ENCODE measurements at regions not wholly inside any gene's neighbourhood (a gene's known extent, or its start where the extent isn't known, plus 50 kb on each side); places are given as distances from the start of the nearest gene placed in this dataset.
"Not testable (repeated sequence)": the region's sequence is repeated elsewhere in the genome, so short reads cannot be mapped to it uniquely, and the experiment has no call there.

DNA sequence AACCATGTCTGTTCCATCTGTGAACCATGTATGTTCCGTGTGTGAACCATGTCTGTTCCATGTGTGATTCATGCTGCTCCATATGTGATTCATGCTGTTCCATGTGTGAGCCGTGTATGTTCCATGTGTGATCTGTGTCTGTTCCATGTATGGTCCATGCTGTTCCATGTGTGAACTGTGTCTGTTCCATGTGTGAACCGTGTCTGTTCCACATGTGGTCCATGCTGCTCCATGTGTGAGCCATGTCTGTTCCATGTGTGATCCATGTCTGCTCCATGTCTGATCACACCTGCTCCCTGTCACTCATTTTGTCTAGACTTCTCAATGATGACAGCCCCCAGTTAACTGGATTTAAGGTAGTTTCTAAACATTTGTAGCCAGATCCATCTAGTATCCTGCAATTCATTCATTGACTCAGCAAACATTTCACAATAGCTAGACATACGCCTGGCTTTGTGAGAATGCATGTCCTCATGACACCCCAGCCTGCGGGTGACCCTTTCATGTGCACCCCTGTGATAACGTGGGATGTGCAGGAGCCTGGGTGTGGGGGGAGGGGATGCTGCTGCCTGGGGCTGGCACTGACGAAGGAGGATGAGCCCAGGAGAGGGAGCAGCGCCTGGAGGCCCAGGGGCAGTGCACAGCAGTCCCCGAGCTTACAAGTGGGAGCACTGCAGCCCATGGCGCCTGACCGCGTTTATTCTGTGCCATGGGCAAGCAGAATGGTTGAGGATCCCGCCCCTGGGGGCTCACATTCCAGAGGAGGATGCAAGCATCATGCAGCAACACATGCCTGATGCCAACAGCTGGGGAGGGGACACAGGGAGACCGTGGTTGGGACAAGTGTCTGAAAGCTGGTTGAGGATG is 74.1 kb upstream of the METTL9 start:
- H3K4me3 ChIP-seq (ENCODE audit: low read length in 3 of 3); H3K4me1 ChIP-seq (ENCODE audit: control insufficient read depth in 3 of 3, insufficient read depth in 3 of 3, low read length in 3 of 3); H3K9me3 ChIP-seq (ENCODE audit: control insufficient read depth in 3 of 3, low read length in 3 of 3); H3K27ac ChIP-seq (ENCODE audit: low read depth, low read length); H3K27me3 ChIP-seq (ENCODE audit: control insufficient read depth in 3 of 3, insufficient read depth in 3 of 3, low read length in 3 of 3); H3K36me3 ChIP-seq (ENCODE audit: control insufficient read depth in 3 of 3, insufficient read depth in 3 of 3, low read length in 3 of 3); H3K9ac ChIP-seq (ENCODE audit: low read depth in 1 of 3, low read length in 3 of 3): not testable (repeated sequence)

DNA sequence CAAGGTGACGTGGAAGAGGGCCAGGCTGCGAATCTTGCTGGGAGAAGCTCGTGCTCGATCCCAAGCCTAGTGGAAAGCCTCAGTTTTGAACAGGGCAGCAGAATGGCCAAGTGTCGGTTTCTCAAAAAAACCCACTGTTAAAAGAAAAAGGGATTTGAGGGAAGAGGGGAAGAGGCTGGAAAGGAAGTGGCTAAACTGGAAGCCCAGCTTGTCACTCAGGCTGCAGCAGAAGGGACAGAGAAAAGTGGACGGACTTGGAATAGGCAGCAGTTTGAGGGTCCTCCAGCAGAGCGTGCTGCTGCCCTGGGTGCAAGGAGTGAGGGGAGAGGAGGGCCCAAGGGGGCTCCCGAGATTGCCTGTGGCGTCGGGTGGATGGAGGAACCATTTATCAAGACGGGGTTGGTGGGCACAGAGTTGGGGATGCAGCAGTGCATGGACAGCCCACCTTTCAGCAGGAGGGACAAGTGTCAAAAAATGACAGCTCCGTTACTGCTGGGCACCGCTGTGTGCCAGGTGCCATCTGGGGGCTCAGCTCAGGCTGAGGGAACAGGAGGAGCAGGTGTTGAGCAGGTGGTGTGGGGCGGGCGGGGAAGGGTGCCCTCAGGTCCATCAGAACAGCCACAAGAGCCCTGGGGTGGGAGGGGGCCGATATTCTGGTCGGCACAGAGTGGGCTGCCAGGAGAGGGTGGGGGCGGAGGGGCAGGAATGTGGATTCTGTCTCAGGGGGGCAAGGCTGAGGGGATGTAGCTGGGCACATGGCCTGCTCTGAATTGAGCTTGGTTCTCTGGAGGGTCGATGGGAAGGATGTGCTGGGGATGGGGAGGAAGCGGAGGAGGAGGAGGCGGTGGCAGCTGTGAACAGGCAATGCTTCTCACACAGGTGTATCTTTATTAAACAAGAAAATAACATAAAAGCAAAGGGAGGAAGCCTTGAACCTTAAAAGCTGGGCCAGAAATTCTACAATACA is 73.1 kb upstream of the METTL9 start:
- H3K9me3 ChIP-seq (ENCODE audit: control insufficient read depth in 3 of 3, low read length in 3 of 3); H3K36me3 ChIP-seq (ENCODE audit: control insufficient read depth in 3 of 3, insufficient read depth in 3 of 3, low read length in 3 of 3); H3K9ac ChIP-seq (ENCODE audit: low read depth in 1 of 3, low read length in 3 of 3); H3K27me3 ChIP-seq (ENCODE audit: control insufficient read depth in 3 of 3, insufficient read depth in 3 of 3, low read length in 3 of 3); H3K4me3 ChIP-seq (ENCODE audit: low read length in 3 of 3); H3K4me1 ChIP-seq (ENCODE audit: control insufficient read depth in 3 of 3, insufficient read depth in 3 of 3, low read length in 3 of 3); H3K27ac ChIP-seq (ENCODE audit: low read depth, low read length): not testable (repeated sequence)

DNA sequence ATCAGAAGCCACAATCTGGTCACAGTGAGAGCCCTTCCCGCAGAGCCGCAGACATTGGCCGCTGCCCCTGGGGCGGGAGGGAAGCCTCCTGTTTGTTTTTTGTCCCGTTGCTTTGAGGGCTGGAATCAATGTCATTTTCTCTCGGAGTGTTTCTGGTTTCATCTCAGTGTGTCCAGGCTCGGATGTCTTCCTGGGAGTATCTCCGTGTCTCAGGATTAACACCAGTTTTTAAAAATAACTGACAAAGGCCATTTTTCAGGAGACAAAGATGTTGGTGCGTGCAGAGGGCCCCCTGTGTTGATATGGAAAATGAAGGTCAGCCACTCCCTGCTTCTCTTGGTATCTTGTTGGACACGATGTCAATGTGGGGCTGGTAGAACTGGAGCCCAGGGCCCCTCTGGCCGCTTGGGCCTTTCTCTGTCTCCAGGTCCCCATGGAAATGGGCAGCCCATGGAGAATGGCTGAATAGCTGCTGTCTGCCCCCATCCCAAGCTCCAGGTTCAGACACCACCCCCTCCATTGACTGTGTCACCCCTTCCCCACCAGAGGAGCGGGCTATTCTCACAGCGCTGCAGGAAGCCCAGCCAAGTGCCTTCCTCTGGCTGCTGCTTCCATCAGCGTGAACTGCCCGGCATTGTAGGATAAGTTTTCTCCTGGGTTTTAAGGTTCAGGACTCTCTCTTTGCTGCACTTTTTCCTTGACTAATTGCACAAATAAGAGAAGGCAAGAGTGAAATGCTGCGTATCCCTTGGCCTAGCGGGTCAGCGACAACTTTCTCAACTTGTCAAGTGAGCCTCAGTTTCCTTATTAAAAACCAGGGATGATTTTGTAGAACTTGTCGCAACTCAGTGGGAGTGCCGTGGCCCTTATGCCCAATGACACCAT is 72.2 kb upstream of the METTL9 start:
- peak overlapping the region in 1 of 3 donors; percentile 40 for H3K9ac ChIP-seq (ENCODE audit: low read depth in 1 of 3, low read length in 3 of 3)
- no peak overlapping the region for H3K27ac ChIP-seq (ENCODE audit: low read depth, low read length)
- no peak overlapping the region for H3K4me3 ChIP-seq (ENCODE audit: low read length in 3 of 3)
- H3K9me3 ChIP-seq (ENCODE audit: control insufficient read depth in 3 of 3, low read length in 3 of 3): peaks cover 0 to 2% (median 0%) of the 10 kb centered on the region in 3 donors
- no peaks in the 10 kb centered on the region for H3K36me3 ChIP-seq (ENCODE audit: control insufficient read depth in 3 of 3, insufficient read depth in 3 of 3, low read length in 3 of 3)
- no peaks in the 10 kb centered on the region for H3K27me3 ChIP-seq (ENCODE audit: control insufficient read depth in 3 of 3, insufficient read depth in 3 of 3, low read length in 3 of 3)
- no peaks in the 10 kb centered on the region for H3K4me1 ChIP-seq (ENCODE audit: control insufficient read depth in 3 of 3, insufficient read depth in 3 of 3, low read length in 3 of 3)

DNA sequence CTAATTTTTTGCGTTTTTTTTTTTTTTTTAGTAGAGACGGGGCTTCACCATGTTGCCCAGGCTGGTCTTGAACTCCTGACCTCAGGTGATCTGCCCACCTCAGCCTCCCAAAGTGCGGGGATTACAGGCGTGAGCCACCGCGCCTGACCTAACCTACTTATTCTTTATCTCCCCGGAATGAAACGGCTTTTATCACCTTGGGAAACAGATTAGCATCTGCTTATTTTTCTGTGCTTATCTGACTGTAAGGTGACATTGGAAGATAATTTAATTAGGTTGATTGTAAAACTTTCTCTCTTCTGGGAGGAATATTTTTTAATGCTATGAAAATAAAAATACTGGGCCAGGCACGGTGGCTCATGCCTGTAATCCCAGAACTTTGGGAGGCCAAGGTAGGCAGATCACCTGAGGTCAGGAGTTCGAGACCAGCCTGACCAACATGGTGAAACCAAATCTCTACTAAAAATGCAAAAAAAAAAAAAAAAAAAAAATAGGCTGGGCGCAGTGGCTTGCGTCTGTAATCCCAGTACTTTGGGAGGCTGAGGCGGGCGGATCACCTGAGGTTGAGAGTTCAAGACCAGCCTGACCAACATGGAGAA is 70.2 kb upstream of the METTL9 start:
- not testable (repeated sequence) for H3K36me3 ChIP-seq (ENCODE audit: control insufficient read depth in 3 of 3, insufficient read depth in 3 of 3, low read length in 3 of 3); H3K4me3 ChIP-seq (ENCODE audit: low read length in 3 of 3); H3K27me3 ChIP-seq (ENCODE audit: control insufficient read depth in 3 of 3, insufficient read depth in 3 of 3, low read length in 3 of 3); H3K27ac ChIP-seq (ENCODE audit: low read depth, low read length); H3K9ac ChIP-seq (ENCODE audit: low read depth in 1 of 3, low read length in 3 of 3); H3K4me1 ChIP-seq (ENCODE audit: control insufficient read depth in 3 of 3, insufficient read depth in 3 of 3, low read length in 3 of 3); H3K9me3 ChIP-seq (ENCODE audit: control insufficient read depth in 3 of 3, low read length in 3 of 3)

DNA sequence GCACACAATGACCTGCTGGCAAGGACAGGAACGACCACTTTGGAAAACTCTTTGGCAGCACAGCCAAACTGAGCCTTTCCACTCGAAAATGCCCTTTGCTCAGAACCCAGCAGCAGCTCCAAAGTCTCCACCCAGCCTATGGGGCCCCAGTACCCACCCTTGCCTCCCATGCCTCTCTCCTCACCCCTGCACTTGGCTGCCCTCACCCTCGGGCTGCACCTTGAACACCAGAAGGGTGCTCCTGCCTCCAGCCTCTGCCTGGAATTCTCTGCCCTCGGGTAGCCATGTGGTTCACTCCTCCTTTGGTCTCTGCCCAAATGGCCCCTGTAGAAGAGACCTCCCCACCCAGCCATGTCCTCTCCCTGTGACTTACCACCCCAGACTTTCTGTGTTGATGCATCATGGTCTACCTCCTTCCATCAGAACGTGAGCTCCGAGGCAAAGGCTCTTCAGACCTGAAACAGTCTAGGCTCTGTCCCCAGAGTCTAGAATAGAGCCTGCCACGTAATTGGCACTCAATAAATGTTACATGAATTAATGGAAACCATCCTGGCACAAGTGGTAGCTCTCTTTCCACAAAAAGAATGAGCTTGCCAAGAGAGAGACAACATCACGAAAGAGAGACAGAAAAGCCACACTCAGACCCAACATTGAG is 68.5 kb upstream of the METTL9 start:
- not testable (repeated sequence) for H3K4me1 ChIP-seq (ENCODE audit: control insufficient read depth in 3 of 3, insufficient read depth in 3 of 3, low read length in 3 of 3); H3K27ac ChIP-seq (ENCODE audit: low read depth, low read length)

DNA sequence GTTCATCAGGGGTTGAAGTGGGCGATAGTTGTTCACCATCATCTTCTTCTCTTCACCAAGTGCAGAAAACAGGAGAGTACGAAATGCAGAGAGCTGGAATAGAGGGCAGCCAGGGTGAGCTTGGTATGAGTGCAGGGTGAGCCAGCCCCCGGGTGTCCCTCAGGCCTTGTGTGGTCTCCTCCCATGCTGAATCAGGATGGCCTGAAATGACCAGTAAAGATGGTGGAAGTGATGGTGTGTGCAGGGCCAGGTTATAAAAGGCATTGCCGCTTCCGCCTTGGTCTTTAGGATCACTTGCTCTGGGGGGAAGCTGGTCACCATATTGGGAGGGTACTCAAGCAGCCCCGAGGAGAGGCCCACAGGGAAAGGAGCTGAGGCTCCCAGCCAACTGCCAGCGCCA is 66.4 kb upstream of the METTL9 start:
- H3K4me1 ChIP-seq (ENCODE audit: control insufficient read depth in 3 of 3, insufficient read depth in 3 of 3, low read length in 3 of 3); H3K9ac ChIP-seq (ENCODE audit: low read depth in 1 of 3, low read length in 3 of 3); H3K9me3 ChIP-seq (ENCODE audit: control insufficient read depth in 3 of 3, low read length in 3 of 3); H3K36me3 ChIP-seq (ENCODE audit: control insufficient read depth in 3 of 3, insufficient read depth in 3 of 3, low read length in 3 of 3); H3K27ac ChIP-seq (ENCODE audit: low read depth, low read length); H3K4me3 ChIP-seq (ENCODE audit: low read length in 3 of 3); H3K27me3 ChIP-seq (ENCODE audit: control insufficient read depth in 3 of 3, insufficient read depth in 3 of 3, low read length in 3 of 3): not testable (repeated sequence)

More for the DNA sequence above, 68.5 kb upstream of the METTL9 start:
- H3K4me3 ChIP-seq (ENCODE audit: low read length in 3 of 3); H3K9me3 ChIP-seq (ENCODE audit: control insufficient read depth in 3 of 3, low read length in 3 of 3); H3K36me3 ChIP-seq (ENCODE audit: control insufficient read depth in 3 of 3, insufficient read depth in 3 of 3, low read length in 3 of 3); H3K27me3 ChIP-seq (ENCODE audit: control insufficient read depth in 3 of 3, insufficient read depth in 3 of 3, low read length in 3 of 3); H3K9ac ChIP-seq (ENCODE audit: low read depth in 1 of 3, low read length in 3 of 3): not testable (repeated sequence)

DNA sequence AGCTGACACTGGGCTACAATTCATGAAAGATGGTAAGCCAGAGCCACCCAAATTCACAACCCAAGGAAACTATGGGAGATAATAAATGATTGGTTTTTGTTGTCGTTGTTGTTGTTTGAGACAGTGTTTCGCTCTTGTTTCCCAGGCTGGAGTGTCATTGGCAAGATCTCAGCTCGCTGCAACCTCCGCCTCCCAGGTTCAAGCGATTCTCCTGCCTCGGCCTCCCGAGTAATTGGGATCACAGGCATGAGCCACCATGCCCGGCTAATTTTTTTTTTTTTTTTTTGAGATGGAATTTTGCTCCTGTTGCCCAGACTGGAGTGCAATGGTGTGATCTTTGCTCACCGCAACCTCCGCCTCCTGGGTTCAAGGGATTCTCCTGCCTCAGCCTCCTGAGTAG is 65.9 kb upstream of the METTL9 start:
- H3K4me3 ChIP-seq (ENCODE audit: low read length in 3 of 3); H3K36me3 ChIP-seq (ENCODE audit: control insufficient read depth in 3 of 3, insufficient read depth in 3 of 3, low read length in 3 of 3); H3K27ac ChIP-seq (ENCODE audit: low read depth, low read length); H3K9me3 ChIP-seq (ENCODE audit: control insufficient read depth in 3 of 3, low read length in 3 of 3); H3K4me1 ChIP-seq (ENCODE audit: control insufficient read depth in 3 of 3, insufficient read depth in 3 of 3, low read length in 3 of 3); H3K9ac ChIP-seq (ENCODE audit: low read depth in 1 of 3, low read length in 3 of 3); H3K27me3 ChIP-seq (ENCODE audit: control insufficient read depth in 3 of 3, insufficient read depth in 3 of 3, low read length in 3 of 3): not testable (repeated sequence)

DNA sequence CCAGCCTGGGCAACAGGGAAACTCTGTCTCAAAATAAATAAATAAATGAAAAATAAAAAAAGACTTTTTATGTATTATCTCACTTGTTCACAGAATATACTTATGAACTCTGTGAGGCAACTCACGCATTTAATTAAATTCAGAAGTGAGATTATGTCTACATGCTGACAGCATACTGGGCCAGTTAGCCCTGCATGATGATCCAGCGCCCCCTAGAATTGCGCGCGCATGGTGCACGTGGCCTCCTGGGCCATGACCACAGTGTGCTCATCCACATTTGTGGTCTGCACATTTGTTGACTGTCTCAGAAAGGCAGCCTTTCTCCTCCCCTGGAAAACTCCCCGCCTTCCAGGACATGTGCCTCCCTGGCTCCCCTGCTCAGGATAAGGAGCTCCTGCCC is 64.8 kb upstream of the METTL9 start:
- not testable (repeated sequence) for H3K9ac ChIP-seq (ENCODE audit: low read depth in 1 of 3, low read length in 3 of 3); H3K4me3 ChIP-seq (ENCODE audit: low read length in 3 of 3); H3K4me1 ChIP-seq (ENCODE audit: control insufficient read depth in 3 of 3, insufficient read depth in 3 of 3, low read length in 3 of 3); H3K36me3 ChIP-seq (ENCODE audit: control insufficient read depth in 3 of 3, insufficient read depth in 3 of 3, low read length in 3 of 3); H3K27ac ChIP-seq (ENCODE audit: low read depth, low read length); H3K9me3 ChIP-seq (ENCODE audit: control insufficient read depth in 3 of 3, low read length in 3 of 3); H3K27me3 ChIP-seq (ENCODE audit: control insufficient read depth in 3 of 3, insufficient read depth in 3 of 3, low read length in 3 of 3)

DNA sequence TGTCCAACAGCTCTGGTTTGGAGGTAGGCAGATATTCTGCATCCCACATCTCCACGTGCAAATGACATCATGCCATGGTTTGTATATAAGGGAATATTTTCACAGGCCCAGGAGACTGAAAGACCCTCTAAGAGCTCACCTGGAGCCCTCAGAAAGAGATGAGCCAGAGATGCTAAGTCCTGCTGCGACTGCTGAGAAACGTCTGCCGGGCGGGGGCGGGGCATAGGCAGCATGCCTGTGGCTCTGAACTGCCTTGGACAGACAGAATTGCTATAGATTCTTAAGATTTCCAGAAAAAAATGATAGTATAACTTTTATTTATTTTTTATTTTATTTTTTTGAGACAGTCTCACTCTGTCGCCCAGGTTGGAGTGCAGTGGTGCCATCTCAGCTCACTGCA is 64.2 kb upstream of the METTL9 start:
- not testable (repeated sequence) for H3K4me3 ChIP-seq (ENCODE audit: low read length in 3 of 3); H3K36me3 ChIP-seq (ENCODE audit: control insufficient read depth in 3 of 3, insufficient read depth in 3 of 3, low read length in 3 of 3); H3K9ac ChIP-seq (ENCODE audit: low read depth in 1 of 3, low read length in 3 of 3); H3K27ac ChIP-seq (ENCODE audit: low read depth, low read length); H3K27me3 ChIP-seq (ENCODE audit: control insufficient read depth in 3 of 3, insufficient read depth in 3 of 3, low read length in 3 of 3); H3K9me3 ChIP-seq (ENCODE audit: control insufficient read depth in 3 of 3, low read length in 3 of 3)
- peaks cover 0 to 11% (median 5%) of the 10 kb centered on the region in 3 donors for H3K4me1 ChIP-seq (ENCODE audit: control insufficient read depth in 3 of 3, insufficient read depth in 3 of 3, low read length in 3 of 3)

All from skeletal muscle tissue (tissue), 3 donors.